ENCODE measurements at regions not wholly inside any gene's neighbourhood (a gene's known extent, or its start where the extent isn't known, plus 50 kb on each side); places are given as distances from the start of the nearest gene placed in this dataset.

DNA sequence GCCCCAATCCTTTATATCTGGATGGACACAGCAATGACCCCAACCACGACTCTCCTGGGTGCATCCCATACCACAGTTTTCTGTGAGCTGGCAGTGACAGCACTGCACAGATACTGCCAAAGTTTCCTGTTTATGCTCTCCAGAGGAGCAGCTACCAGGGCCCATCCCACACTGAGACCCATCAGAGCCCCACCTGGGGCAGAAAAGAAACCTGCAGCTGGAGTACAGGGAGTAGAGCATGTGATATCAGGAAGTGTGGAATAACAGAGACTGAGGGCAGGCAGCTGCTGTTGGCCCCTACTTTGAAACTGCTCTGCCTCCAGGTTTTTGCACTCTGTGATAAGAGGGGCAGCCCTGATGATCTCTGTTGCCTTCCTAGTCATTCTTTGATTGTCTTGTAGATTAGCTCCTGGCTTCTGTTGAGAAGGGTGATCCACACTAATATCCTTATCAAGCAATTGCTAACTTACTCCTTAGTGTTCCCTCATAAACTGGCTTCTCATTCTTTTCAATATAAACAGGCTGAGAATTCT lies 526.3 kb upstream of the TECRL start:
- peak overlapping the region; percentile 30; the same call in 1 of the 2 replicates for H3K27ac Mint-ChIP-seq

More for the DNA sequence above, 526.3 kb upstream of the TECRL start:
- H3K4me3 Mint-ChIP-seq, result no peak overlapping the region
- Histone ChIP-seq H3K27ac (ENCODE audit: low read depth) (no peak overlapping the region), H3F3A (replicated peaks; ENCODE audit: low read depth) (no peaks in the 10 kb centered on the region), H3K4me1 (ENCODE audit: insufficient read depth) (no peaks in the 10 kb centered on the region; the same call in 1 of the 2 replicates), H3K9me2 (ENCODE audit: insufficient read depth) (no peaks in the 10 kb centered on the region), H3K4me2 (no peak overlapping the region), H3K4me3 (no peak overlapping the region), H2AFZ (no peak overlapping the region; the same call in 1 of the 2 replicates), H4K20me1 (replicated peaks; ENCODE audit: insufficient read depth) (no peaks in the 10 kb centered on the region), H3K79me2 (replicated peaks; ENCODE audit: insufficient read depth) (no peaks in the 10 kb centered on the region), H3K27me3 (ENCODE audit: insufficient read depth) (no peaks in the 10 kb centered on the region), H3K36me3 (ENCODE audit: insufficient read depth) (no peaks in the 10 kb centered on the region)
- peak; percentile 1 for DNase-seq (ENCODE audit: low spot score)
- peaks cover 36% of the 10 kb centered on the region for H3K36me3 Mint-ChIP-seq (ENCODE audit: low read depth)
- H3K9me3 Mint-ChIP-seq, result peaks cover 16% of the 10 kb centered on the region
- peaks cover 7% of the 10 kb centered on the region; the same call in 2 of the 3 replicates for H3K4me1 Mint-ChIP-seq
- no peak for TF ChIP-seq REST (IDR thresholded peaks at IDR 0.05; ENCODE audit: unreplicated experiment)
- no peak for TF ChIP-seq JUNB (IDR thresholded peaks at IDR 0.05; ENCODE audit: unreplicated experiment)
- no peak for TF ChIP-seq CREB1 (CRISPR knock-in tag; IDR thresholded peaks at IDR 0.05; ENCODE audit: low read depth)
- TF ChIP-seq EZH2phosphoT487 (IDR thresholded peaks at IDR 0.05; ENCODE audit: unreplicated experiment), result no peak
- no peak for TF ChIP-seq NANOG (IDR thresholded peaks at IDR 0.05; ENCODE audit: borderline replicate concordance)
- no peak for TF ChIP-seq POLR2AphosphoS5 (IDR thresholded peaks at IDR 0.05; ENCODE audit: low read depth)
- TF ChIP-seq ZNF331 (CRISPR knock-in tag; IDR thresholded peaks at IDR 0.05; ENCODE audit: low read depth), result no peak
- TF ChIP-seq, protein P1, sequence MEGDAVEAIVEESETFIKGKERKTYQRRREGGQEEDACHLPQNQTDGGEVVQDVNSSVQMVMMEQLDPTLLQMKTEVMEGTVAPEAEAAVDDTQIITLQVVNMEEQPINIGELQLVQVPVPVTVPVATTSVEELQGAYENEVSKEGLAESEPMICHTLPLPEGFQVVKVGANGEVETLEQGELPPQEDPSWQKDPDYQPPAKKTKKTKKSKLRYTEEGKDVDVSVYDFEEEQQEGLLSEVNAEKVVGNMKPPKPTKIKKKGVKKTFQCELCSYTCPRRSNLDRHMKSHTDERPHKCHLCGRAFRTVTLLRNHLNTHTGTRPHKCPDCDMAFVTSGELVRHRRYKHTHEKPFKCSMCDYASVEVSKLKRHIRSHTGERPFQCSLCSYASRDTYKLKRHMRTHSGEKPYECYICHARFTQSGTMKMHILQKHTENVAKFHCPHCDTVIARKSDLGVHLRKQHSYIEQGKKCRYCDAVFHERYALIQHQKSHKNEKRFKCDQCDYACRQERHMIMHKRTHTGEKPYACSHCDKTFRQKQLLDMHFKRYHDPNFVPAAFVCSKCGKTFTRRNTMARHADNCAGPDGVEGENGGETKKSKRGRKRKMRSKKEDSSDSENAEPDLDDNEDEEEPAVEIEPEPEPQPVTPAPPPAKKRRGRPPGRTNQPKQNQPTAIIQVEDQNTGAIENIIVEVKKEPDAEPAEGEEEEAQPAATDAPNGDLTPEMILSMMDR (conservative IDR thresholded peaks at IDR 0.05; ENCODE audit: low read depth in 2 of 2), result no peak
- TF ChIP-seq ZNF114 (CRISPR knock-in tag; IDR thresholded peaks at IDR 0.05), result no peak
- TF ChIP-seq STAT1 (IDR thresholded peaks at IDR 0.05; ENCODE audit: unreplicated experiment), result no peak
- TF ChIP-seq ETS1 (IDR thresholded peaks at IDR 0.05), result no peak
- no peak for TF ChIP-seq EZH2 (IDR thresholded peaks at IDR 0.05; ENCODE audit: low read depth, unreplicated experiment)
- TF ChIP-seq, protein P2, sequence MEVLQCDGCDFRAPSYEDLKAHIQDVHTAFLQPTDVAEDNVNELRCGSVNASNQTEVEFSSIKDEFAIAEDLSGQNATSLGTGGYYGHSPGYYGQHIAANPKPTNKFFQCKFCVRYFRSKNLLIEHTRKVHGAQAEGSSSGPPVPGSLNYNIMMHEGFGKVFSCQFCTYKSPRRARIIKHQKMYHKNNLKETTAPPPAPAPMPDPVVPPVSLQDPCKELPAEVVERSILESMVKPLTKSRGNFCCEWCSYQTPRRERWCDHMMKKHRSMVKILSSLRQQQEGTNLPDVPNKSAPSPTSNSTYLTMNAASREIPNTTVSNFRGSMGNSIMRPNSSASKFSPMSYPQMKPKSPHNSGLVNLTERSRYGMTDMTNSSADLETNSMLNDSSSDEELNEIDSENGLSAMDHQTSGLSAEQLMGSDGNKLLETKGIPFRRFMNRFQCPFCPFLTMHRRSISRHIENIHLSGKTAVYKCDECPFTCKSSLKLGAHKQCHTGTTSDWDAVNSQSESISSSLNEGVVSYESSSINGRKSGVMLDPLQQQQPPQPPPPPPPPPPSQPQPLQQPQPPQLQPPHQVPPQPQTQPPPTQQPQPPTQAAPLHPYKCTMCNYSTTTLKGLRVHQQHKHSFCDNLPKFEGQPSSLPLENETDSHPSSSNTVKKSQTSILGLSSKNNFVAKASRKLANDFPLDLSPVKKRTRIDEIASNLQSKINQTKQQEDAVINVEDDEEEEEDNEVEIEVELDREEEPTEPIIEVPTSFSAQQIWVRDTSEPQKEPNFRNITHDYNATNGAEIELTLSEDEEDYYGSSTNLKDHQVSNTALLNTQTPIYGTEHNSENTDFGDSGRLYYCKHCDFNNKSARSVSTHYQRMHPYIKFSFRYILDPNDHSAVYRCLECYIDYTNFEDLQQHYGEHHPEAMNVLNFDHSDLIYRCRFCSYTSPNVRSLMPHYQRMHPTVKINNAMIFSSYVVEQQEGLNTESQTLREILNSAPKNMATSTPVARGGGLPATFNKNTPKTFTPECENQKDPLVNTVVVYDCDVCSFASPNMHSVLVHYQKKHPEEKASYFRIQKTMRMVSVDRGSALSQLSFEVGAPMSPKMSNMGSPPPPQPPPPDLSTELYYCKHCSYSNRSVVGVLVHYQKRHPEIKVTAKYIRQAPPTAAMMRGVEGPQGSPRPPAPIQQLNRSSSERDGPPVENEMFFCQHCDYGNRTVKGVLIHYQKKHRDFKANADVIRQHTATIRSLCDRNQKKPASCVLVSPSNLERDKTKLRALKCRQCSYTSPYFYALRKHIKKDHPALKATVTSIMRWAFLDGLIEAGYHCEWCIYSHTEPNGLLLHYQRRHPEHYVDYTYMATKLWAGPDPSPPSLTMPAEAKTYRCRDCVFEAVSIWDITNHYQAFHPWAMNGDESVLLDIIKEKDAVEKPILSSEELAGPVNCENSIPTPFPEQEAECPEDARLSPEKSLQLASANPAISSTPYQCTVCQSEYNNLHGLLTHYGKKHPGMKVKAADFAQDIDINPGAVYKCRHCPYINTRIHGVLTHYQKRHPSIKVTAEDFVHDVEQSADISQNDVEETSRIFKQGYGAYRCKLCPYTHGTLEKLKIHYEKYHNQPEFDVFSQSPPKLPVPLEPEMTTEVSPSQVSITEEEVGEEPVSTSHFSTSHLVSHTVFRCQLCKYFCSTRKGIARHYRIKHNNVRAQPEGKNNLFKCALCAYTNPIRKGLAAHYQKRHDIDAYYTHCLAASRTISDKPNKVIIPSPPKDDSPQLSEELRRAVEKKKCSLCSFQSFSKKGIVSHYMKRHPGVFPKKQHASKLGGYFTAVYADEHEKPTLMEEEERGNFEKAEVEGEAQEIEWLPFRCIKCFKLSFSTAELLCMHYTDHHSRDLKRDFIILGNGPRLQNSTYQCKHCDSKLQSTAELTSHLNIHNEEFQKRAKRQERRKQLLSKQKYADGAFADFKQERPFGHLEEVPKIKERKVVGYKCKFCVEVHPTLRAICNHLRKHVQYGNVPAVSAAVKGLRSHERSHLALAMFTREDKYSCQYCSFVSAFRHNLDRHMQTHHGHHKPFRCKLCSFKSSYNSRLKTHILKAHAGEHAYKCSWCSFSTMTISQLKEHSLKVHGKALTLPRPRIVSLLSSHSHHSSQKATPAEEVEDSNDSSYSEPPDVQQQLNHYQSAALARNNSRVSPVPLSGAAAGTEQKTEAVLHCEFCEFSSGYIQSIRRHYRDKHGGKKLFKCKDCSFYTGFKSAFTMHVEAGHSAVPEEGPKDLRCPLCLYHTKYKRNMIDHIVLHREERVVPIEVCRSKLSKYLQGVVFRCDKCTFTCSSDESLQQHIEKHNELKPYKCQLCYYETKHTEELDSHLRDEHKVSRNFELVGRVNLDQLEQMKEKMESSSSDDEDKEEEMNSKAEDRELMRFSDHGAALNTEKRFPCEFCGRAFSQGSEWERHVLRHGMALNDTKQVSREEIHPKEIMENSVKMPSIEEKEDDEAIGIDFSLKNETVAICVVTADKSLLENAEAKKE (CRISPR knock-in tag; IDR thresholded peaks at IDR 0.05), result no peak
- H3K27me3 Mint-ChIP-seq (ENCODE audit: insufficient read depth, low read depth, poor library complexity), result no peaks in the 10 kb centered on the region
- ATAC-seq, result no peak

All from GM23338 (cell line).